Middle frontal gyrus (tissue), 1 donor: ENCODE measurements at regions not wholly inside any gene's neighbourhood (a gene's known extent, or its start where the extent isn't known, plus 50 kb on each side); places are given as distances from the start of the nearest gene placed in this dataset.

Source experiments
- DNase-seq: peaks from one replicate; pipeline ENCODE4 v3.0.0-alpha.2; 2015; ENCODE audit warnings: low spot score; ENCODE audit errors: extremely low spot score

GRCh38 chr9:80292231-80292630, 720.5 kb downstream of the TLE4 start:
- no peak for DNase-seq

- no peak for DNase-seq
Measured at GRCh38 chr9:80285326-80285725, 713.6 kb downstream of the TLE4 start.

- no peak for DNase-seq
Measured at GRCh38 chr9:80282766-80283165, 711.0 kb downstream of the TLE4 start.

- DNase-seq, result no peak
Measured at GRCh38 chr9:80259079-80259478, 687.3 kb downstream of the TLE4 start.

- DNase-seq, result no peak
Measured at GRCh38 chr9:80251778-80252177, 680.0 kb downstream of the TLE4 start.

GRCh38 chr9:80242022-80242421, 670.3 kb downstream of the TLE4 start:
- no peak for DNase-seq

GRCh38 chr9:80235752-80236151, 664.0 kb downstream of the TLE4 start:
- DNase-seq, result no peak

- DNase-seq, result no peak
Measured at GRCh38 chr9:80233906-80234305, 662.1 kb downstream of the TLE4 start.

- no peak for DNase-seq
Measured at GRCh38 chr9:80233102-80233843, 661.5 kb downstream of the TLE4 start.

GRCh38 chr9:80231318-80232236, 659.8 kb downstream of the TLE4 start:
- DNase-seq, result no peak

- DNase-seq, result no peak
Measured at GRCh38 chr9:80223897-80224296, 652.1 kb downstream of the TLE4 start.

- no peak for DNase-seq
Measured at GRCh38 chr9:80222466-80223169, 650.9 kb downstream of the TLE4 start.

GRCh38 chr9:80218328-80218727, 646.6 kb downstream of the TLE4 start:
- DNase-seq, result no peak

GRCh38 chr9:80213613-80214012, 641.8 kb downstream of the TLE4 start:
- no peak for DNase-seq

GRCh38 chr9:80208696-80209095, 636.9 kb downstream of the TLE4 start:
- DNase-seq, result no peak

GRCh38 chr9:80204054-80204453, 632.3 kb downstream of the TLE4 start:
- DNase-seq, result no peak

GRCh38 chr9:80197661-80198060, 625.9 kb downstream of the TLE4 start:
- DNase-seq, result no peak

- no peak for DNase-seq
Measured at GRCh38 chr9:80191108-80191507, 619.3 kb downstream of the TLE4 start.

- DNase-seq, result no peak
Measured at GRCh38 chr9:80188579-80188978, 616.8 kb downstream of the TLE4 start.

GRCh38 chr9:80185112-80185738, 613.5 kb downstream of the TLE4 start:
- DNase-seq, result no peak

- DNase-seq, result no peak
Measured at GRCh38 chr9:80177949-80178480, 606.2 kb downstream of the TLE4 start.
